NCI-H774 (cell line): ENCODE measurements at regions not wholly inside any gene's neighbourhood (a gene's known extent, or its start where the extent isn't known, plus 50 kb on each side); places are given as distances from the start of the nearest gene placed in this dataset.

Experiments used
- DNase-seq: peaks from one replicate; lab custom pipeline; 2025; lab: John Stamatoyannopoulos, UW

- no peak for DNase-seq
These were observed 207.5 kb upstream of the NCAM1 start for GRCh38 chr11:112753706-112754105.

GRCh38 chr11:112759418-112759817, 201.8 kb upstream of the NCAM1 start:
- no peak for DNase-seq

- DNase-seq, result no peak
These were observed 200.7 kb upstream of the NCAM1 start for GRCh38 chr11:112760396-112761059.

- DNase-seq, result no peak
These were observed 199.1 kb upstream of the NCAM1 start for GRCh38 chr11:112761911-112762706.

- DNase-seq, result no peak
These were observed 198.5 kb upstream of the NCAM1 start for GRCh38 chr11:112762707-112763090.

GRCh38 chr11:112765337-112765736, 195.9 kb upstream of the NCAM1 start:
- DNase-seq, result no peak

- peak; percentile 14 for DNase-seq
These were observed 192.1 kb upstream of the NCAM1 start for GRCh38 chr11:112769170-112769569.

- no peak for DNase-seq
These were observed 191.6 kb upstream of the NCAM1 start for GRCh38 chr11:112769584-112769983.

- no peak for DNase-seq
These were observed 191.2 kb upstream of the NCAM1 start for GRCh38 chr11:112770033-112770432.

GRCh38 chr11:112770487-112770886, 190.7 kb upstream of the NCAM1 start:
- no peak for DNase-seq

- no peak for DNase-seq
These were observed 189.4 kb upstream of the NCAM1 start for GRCh38 chr11:112771851-112772250.

GRCh38 chr11:112773264-112773663, 188.0 kb upstream of the NCAM1 start:
- DNase-seq, result no peak

GRCh38 chr11:112776834-112777233, 184.4 kb upstream of the NCAM1 start:
- DNase-seq, result peak; percentile 15

- no peak for DNase-seq
These were observed 183.9 kb upstream of the NCAM1 start for GRCh38 chr11:112777283-112777751.

GRCh38 chr11:112778091-112778876, 182.9 kb upstream of the NCAM1 start:
- DNase-seq, result no peak

GRCh38 chr11:112778877-112779266, 182.3 kb upstream of the NCAM1 start:
- DNase-seq, result no peak

GRCh38 chr11:112780351-112781087, 180.7 kb upstream of the NCAM1 start:
- no peak for DNase-seq

GRCh38 chr11:112783945-112784322, 177.3 kb upstream of the NCAM1 start:
- DNase-seq, result no peak

GRCh38 chr11:112784323-112785073, 176.7 kb upstream of the NCAM1 start:
- no peak for DNase-seq

- DNase-seq, result no peak
These were observed 176.1 kb upstream of the NCAM1 start for GRCh38 chr11:112785149-112785548.

- no peak for DNase-seq
These were observed 175.5 kb upstream of the NCAM1 start for GRCh38 chr11:112785719-112786118.
